Calu3 (cell line): ENCODE measurements at regions not wholly inside any gene's neighbourhood (a gene's known extent, or its start where the extent isn't known, plus 50 kb on each side); places are given as distances from the start of the nearest gene placed in this dataset.
"Not testable (repeated sequence)": the region's sequence is repeated elsewhere in the genome, so short reads cannot be mapped to it uniquely, and the experiment has no call there.

Source experiments
- BruUV-seq: library from RNA; stranded (reverse); fragments of 400-500 nt; replicated peaks from 2 replicates; lab custom pipeline; 2021; lab: Mats Ljungman, UMichigan
- CTCF ChIA-PET: fragments of 300-600 bp; sonication (Branson Sonifier 250); formaldehyde crosslinking; loops from one replicate; lab custom pipeline; 2022; ENCODE audit warnings: antibody characterized with exemption; lab: Charles Lee
- DNase-seq: peaks from one replicate; pipeline ENCODE4 v3.0.0; 2022
- H3K27ac Mint-ChIP-seq: one replicate; pipeline ENCODE4 v1.8.0; 2022; ENCODE audit warnings: mixed read lengths; ENCODE audit not compliant: unreplicated experiment
- H3K27me3 Mint-ChIP-seq: one replicate; pipeline ENCODE4 v1.8.0; 2022; ENCODE audit warnings: mixed read lengths; ENCODE audit not compliant: unreplicated experiment
- H3K36me3 Mint-ChIP-seq: one replicate; pipeline ENCODE4 v1.8.0; 2022; ENCODE audit warnings: mild to moderate bottlenecking, moderate library complexity, mixed read lengths; ENCODE audit not compliant: insufficient read depth, unreplicated experiment
- H3K4me1 Mint-ChIP-seq: one replicate; pipeline ENCODE4 v1.8.0; 2022; ENCODE audit warnings: mild to moderate bottlenecking, low read depth, mixed read lengths; ENCODE audit not compliant: unreplicated experiment
- H3K4me3 Mint-ChIP-seq: one replicate; pipeline ENCODE4 v1.8.0; 2022; ENCODE audit warnings: mild to moderate bottlenecking, low read depth, moderate library complexity, mixed read lengths; ENCODE audit not compliant: unreplicated experiment
- H3K9me3 Mint-ChIP-seq: one replicate; pipeline ENCODE4 v1.8.0; 2022; ENCODE audit warnings: low read depth, mixed read lengths; ENCODE audit not compliant: unreplicated experiment
- intact Hi-C: fragments of 100-400 bp; cut with micrococcal nuclease; formaldehyde crosslinking; loops from one replicate; pipeline ENCODE4 v1.10.0; 2022; ENCODE audit not compliant: unreplicated experiment

GRCh38 chr21:9026729-9027416 is 1494.5 kb upstream of the TPTE start:
- H3K36me3 Mint-ChIP-seq, H3K4me1 Mint-ChIP-seq, BruUV-seq, H3K9me3 Mint-ChIP-seq, intact Hi-C loops, H3K4me3 Mint-ChIP-seq, CTCF ChIA-PET, DNase-seq, H3K27ac Mint-ChIP-seq: not testable (repeated sequence)
- H3K27me3 Mint-ChIP-seq, result peaks cover 28% of the 10 kb centered on the region

- intact Hi-C loops, CTCF ChIA-PET, H3K9me3 Mint-ChIP-seq, BruUV-seq, DNase-seq, H3K4me3 Mint-ChIP-seq, H3K27ac Mint-ChIP-seq, H3K4me1 Mint-ChIP-seq, H3K36me3 Mint-ChIP-seq: not testable (repeated sequence)
- H3K27me3 Mint-ChIP-seq, result peaks cover 26% of the 10 kb centered on the region
Measured at GRCh38 chr21:9027417-9027800, 1494.0 kb upstream of the TPTE start.

- intact Hi-C loops, H3K9me3 Mint-ChIP-seq: not testable (repeated sequence)
Measured at GRCh38 chr21:9028624-9029431, 1492.6 kb upstream of the TPTE start.

GRCh38 chr21:9030141-9030665 is 1491.2 kb upstream of the TPTE start:
- BruUV-seq, intact Hi-C loops, H3K9me3 Mint-ChIP-seq, DNase-seq, H3K4me3 Mint-ChIP-seq, H3K36me3 Mint-ChIP-seq, H3K4me1 Mint-ChIP-seq, CTCF ChIA-PET, H3K27ac Mint-ChIP-seq: not testable (repeated sequence)
- peaks cover 12% of the 10 kb centered on the region for H3K27me3 Mint-ChIP-seq

More at GRCh38 chr21:9028624-9029431, 1492.6 kb upstream of the TPTE start:
- BruUV-seq, DNase-seq, H3K27ac Mint-ChIP-seq, CTCF ChIA-PET, H3K4me1 Mint-ChIP-seq, H3K36me3 Mint-ChIP-seq, H3K4me3 Mint-ChIP-seq: not testable (repeated sequence)
- H3K27me3 Mint-ChIP-seq, result peaks cover 26% of the 10 kb centered on the region

GRCh38 chr21:9031482-9032374 is 1489.7 kb upstream of the TPTE start:
- BruUV-seq, H3K27ac Mint-ChIP-seq, DNase-seq, H3K36me3 Mint-ChIP-seq, H3K27me3 Mint-ChIP-seq, CTCF ChIA-PET, intact Hi-C loops, H3K9me3 Mint-ChIP-seq, H3K4me1 Mint-ChIP-seq, H3K4me3 Mint-ChIP-seq: not testable (repeated sequence)

GRCh38 chr21:9032547-9032946 is 1488.8 kb upstream of the TPTE start:
- H3K4me3 Mint-ChIP-seq, H3K27me3 Mint-ChIP-seq, H3K9me3 Mint-ChIP-seq, DNase-seq, intact Hi-C loops, H3K27ac Mint-ChIP-seq, BruUV-seq, H3K36me3 Mint-ChIP-seq, H3K4me1 Mint-ChIP-seq, CTCF ChIA-PET: not testable (repeated sequence)

- H3K4me3 Mint-ChIP-seq, CTCF ChIA-PET, H3K9me3 Mint-ChIP-seq, H3K27me3 Mint-ChIP-seq, H3K4me1 Mint-ChIP-seq, H3K36me3 Mint-ChIP-seq, DNase-seq, BruUV-seq, H3K27ac Mint-ChIP-seq, intact Hi-C loops: not testable (repeated sequence)
Measured at GRCh38 chr21:9033295-9033694, 1488.1 kb upstream of the TPTE start.

GRCh38 chr21:9034491-9035200 is 1486.7 kb upstream of the TPTE start:
- intact Hi-C loops, CTCF ChIA-PET, H3K4me3 Mint-ChIP-seq, H3K27me3 Mint-ChIP-seq, H3K36me3 Mint-ChIP-seq, H3K27ac Mint-ChIP-seq, DNase-seq, H3K4me1 Mint-ChIP-seq, H3K9me3 Mint-ChIP-seq, BruUV-seq: not testable (repeated sequence)

GRCh38 chr21:9035225-9035624 is 1486.2 kb upstream of the TPTE start:
- intact Hi-C loops, H3K4me1 Mint-ChIP-seq, BruUV-seq, H3K4me3 Mint-ChIP-seq, CTCF ChIA-PET, H3K9me3 Mint-ChIP-seq, H3K36me3 Mint-ChIP-seq, H3K27ac Mint-ChIP-seq, H3K27me3 Mint-ChIP-seq, DNase-seq: not testable (repeated sequence)
